DMS153 treated with DMSO at 0.1 percent for 48 hours (cell line): ENCODE measurements at regions not wholly inside any gene's neighbourhood (a gene's known extent, or its start where the extent isn't known, plus 50 kb on each side); places are given as distances from the start of the nearest gene placed in this dataset.

Source experiments
- DNase-seq: peaks from one replicate; lab custom pipeline; 2025; ENCODE audit not compliant: unreplicated experiment; lab: John Stamatoyannopoulos, UW

DNA sequence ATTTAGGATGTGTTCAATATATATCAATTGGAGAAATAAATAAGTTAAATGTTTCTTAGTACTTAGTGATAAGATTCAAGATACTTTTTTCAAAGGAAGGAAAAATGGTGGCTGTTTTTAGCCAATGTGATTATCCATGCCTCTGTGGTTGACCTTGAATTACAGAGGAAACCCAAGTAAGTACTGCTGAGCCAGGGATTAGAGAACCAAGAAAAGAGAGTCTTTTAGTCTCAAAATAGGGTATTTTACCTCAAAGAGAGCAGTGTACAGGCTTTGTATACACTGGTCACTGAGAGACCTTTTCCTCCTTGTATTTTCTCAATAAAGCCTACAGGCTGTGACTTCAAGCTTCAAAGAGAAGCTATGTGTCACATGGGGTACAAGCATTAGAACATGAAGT is 1075.3 kb downstream of the ADGRL3 start:
- no peak for DNase-seq

DNA sequence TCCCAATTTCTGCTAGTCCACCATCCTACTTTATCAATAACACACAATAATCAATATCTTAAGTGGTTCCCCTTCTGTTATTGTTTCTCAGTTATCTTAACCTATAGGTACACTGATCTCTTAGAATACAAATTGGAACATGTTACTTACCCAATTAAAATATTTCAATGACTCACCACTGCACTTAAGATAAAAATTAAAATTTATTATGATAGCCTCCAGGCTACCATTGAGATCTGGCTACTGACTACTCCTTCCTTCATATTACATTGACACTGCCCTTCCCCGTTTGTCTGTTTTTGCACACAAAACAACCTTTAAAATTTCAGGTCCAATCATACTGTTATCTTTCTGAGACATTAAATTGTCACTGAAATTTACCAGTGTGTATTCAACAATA is 1074.7 kb downstream of the ADGRL3 start:
- DNase-seq = no peak

DNA sequence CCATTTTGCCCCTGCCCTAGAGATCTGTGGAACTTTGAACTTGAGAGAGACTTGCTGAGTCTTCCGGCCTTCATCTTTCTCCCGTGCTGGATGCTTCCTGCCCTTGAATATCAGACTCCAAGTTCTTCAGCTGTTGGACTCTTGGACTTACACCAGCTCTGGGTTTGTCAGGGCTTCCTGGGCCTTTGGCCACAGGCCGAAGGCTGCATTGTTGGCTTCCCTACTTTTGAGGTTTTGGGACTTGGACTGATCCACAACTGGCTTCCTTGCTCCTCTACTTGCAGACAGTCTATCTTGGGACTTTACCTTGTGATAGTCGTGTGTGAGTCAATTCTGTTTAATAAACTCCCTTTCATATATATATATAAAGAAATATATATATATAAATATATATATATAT is 1071.0 kb downstream of the ADGRL3 start:
- DNase-seq = no peak

DNA sequence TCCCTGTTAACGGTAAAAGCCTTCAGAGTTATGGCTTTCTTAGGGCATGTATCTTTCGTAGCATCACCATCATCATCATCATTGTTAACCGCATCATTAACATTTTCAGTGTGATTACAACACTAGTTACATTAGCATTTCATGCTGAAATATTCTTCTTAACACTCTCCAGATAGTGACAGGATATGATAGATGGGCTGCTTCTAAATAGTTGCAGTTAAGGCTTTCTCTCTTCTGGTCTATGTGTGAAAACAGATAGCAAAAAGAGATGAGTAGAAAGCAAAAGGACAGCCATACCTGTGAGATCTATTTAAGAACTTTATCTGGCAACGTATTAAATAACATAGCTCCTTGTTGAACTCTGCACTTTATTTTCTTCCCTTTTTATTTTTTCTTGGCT is 1069.8 kb downstream of the ADGRL3 start:
- DNase-seq = no peak

DNA sequence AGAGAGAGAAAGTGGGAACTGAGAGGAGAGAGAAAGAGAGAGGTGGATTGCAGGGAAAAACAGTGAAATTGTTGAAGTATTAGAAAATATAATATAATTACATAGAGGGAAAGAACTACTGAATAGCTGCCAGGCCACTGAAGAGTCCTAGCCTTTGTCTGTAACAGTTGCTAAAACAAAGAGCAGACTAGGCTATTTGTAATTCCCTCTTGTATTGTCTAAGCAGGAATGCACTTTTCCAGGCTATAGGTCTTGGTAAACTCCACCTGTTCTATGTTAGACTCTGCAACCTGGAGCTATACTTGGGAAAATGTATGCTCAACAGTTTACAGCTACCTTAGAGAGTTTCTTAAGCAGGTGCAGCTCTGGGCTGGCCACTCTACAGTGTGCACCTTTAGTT is 1063.3 kb downstream of the ADGRL3 start:
- no peak for DNase-seq

DNA sequence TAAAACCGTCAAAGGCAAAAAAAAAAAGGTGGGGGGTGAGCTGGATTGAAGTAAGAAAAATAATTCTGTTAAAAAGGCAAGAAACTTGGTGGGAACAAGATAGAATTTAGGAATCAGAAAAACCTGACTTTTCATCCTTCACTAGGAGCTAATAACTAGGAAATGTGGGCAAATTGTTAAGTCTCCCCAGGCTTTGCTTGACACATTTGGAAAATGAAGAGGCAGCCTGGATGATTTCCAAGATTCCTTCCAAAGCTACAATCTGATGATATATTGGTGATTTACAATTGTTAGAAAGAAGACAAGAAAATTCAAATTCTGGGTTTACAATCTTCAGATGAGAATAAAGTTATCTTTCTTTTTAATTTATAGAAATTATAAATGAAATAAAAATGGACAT is 1062.5 kb downstream of the ADGRL3 start:
- DNase-seq = no peak

DNA sequence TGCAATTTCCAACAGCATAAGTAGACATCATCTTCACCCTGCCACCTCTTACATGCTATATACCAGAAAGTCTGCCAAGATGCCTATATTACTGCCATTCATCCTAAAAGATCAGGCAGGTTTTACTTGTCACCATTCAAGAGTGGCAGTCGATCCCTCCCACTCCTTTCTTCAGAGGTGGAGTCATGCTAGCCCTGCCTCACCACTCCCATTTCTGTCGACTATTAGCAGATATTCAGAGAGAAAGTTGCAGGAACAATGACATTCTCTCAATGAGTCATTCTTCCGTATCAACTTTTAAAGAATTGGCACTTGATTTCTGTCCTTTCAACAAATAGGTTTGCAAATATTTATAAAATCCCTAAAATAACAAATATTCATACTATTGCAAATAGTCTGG is 1060.1 kb downstream of the ADGRL3 start:
- no peak for DNase-seq

DNA sequence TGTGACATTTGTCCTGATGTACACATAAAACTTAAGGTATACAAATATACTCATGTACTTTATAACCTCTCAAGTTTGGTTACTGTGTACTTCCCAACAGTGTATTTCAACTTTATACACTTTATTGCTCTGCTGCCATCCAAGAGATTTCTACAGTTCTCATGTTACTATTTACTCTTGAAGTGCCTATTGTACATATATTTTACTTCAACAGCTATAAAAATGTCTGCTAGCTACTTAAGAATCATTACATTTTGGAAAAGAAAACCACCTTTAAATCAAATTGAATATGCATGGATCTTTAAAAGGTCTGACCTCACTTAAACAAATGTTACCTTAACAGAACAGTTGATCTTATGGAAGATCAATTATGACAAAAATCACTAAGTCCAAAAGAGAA is 1056.4 kb downstream of the ADGRL3 start:
- no peak for DNase-seq

DNA sequence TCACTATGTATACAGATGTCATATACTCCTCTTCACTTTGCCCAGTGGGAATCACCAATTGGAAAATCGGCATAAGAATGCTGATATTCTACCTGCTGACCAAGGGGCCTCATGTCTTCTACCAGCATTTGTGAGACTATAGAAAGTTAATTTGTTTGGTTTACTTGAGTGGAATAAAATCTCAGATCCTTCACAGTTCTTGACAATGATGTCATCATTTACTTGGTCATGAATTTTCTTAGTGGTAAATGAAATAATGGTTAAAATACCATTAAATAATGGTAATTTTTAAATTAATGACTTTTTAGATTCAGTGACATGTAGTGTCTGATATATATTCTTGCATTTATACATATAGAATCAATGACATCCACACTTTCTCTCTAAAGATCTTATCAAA is 1052.6 kb downstream of the ADGRL3 start:
- DNase-seq = no peak

DNA sequence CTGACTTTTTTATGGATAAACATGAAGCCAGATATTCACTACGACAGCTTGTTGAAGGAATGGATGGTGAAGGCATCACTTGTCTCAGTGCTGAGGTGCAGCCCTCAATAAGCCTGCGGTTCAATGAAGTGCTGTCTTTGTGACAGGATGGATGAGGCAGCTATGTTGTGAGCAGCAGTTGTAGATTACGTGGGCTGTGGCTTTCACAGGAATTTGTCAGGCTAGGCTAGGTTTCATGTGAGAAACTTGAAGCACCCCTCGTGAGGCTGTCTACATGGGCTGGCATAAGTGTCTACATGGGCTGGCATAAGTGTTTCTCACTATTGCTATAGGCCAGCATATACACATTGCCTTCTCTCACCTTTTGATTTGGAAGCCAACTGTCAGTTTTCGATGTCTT is 1050.0 kb downstream of the ADGRL3 start:
- no peak for DNase-seq

DNA sequence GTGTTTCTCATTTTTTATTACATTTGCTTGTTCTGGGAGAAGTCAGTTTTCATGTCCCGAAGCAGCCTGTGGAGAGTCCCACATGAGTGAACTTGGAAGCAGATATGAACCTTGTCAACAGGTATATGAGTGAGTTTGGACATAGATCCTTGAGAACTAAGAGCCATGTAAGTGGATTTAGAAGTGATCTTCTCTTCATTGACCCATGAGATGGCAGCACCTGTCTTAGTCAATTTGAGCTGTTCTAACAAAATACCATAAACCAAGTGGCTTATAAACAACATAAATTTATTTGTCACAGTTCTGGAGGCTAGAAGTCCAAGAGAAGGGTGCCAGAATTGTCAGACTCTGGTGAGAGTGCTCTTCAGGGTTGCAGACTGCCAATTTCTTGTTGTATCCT is 1043.8 kb downstream of the ADGRL3 start:
- DNase-seq = no peak

DNA sequence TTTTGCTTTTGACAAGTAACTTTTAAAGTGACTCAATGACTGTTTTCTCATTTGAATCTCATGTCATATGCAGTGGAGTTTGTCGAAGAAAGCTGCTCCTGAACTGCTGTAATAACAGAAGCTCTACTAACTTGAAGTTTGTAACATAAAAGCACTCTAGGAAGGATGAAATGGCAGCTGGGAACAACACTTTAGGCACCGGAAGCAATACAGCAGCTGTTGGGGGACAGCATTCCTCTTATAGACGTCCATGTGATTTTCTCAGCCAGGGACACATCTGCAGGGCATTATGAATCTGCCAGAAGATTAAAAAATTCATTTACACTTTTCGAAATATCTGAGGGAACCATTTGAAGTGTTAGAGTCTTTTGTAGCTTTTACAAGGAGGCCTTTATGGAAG is 1035.8 kb downstream of the ADGRL3 start:
- no peak for DNase-seq

DNA sequence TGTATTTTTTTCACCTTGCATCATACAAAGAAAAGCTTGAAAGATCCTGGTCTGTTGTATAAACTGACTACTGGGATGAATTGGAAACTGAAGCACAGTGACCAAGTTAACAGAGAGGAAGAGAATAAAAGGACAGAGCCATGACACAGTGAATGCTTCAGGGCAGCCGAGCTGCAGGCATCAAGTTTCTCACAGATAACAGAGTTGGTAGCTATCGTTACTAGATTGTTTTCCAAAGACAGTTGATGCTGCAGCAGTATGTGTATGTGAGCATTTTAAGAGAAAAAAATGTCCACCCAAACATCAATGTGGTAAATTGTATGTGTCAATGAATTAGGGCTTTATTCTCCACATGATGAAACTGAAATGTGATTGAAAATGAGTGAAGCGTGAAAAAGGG is 1032.7 kb downstream of the ADGRL3 start:
- no peak for DNase-seq

DNA sequence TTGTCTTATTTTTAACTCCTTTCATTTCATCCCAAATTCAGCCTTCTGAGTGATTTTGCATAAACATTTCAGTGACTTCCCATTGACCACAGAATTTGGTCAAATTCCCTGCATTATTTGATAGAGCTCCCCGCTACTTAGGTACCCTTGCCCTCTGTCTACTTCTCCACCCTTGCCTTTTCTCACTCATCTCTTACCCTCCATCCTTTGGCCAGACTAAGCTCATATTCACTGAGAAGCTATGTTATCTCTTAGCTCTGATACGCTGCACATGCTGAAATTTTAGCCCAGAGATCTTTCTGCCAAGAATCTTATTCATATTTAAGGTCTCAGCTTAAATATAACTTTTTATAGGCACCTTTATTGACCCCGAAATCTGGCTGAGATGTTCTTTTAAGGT is 1031.9 kb downstream of the ADGRL3 start:
- no peak for DNase-seq

DNA sequence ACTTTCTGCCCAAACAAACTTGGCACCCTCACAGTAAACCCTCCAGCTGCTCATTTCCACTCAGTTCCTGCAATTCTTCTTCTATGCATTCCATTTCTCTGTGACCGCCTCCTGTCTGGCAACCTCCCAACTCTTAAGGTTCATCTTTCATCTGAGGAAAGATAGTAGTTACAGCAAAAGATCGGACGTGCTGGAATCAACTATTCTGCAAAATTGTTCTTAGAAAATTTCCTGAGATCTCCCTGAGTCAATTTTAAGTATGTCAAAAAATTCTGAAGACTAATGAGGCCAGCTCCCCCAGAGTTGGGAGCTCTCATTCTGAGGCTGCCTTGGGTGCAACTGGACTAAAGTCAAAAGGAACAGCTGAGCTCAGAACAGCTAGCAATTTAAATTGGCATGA is 1026.0 kb downstream of the ADGRL3 start:
- no peak for DNase-seq

DNA sequence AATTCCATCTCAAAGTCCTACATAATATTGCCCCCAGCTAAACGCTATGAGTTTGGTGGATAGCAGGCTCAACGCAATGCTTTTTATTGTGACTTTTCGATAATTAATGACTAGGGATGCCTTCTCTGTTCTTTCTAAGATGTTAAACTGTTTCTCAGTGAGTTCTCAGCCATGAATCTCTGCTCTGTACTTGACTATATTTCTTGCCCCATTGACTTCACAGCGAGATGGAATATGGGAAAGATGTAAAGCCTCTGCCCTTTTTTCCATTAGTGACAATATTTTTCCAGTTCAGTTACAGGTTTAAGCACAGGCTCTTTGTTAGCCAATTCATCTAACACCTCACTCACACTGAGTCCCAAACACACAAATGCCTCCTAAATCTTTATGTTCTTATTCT is 1022.0 kb downstream of the ADGRL3 start:
- DNase-seq = no peak

DNA sequence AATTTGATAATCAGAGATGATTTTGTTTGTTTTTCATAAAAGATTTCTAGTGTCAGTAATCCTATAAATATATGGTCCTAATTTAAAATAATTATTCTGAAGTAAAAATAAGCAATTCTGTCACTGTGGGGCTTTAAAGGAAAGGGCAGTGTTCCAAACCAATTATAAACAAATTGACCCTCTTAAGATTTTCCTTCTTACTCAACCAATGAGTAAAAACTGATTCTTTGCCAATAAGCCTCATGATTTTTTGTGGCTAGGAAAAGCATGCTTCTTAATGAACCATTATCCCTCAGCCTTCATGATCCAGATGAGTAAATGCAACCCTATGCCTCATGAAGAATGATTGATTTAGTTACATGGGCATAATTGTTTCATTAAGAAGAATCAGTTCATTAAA is 1010.4 kb downstream of the ADGRL3 start:
- DNase-seq = no peak

DNA sequence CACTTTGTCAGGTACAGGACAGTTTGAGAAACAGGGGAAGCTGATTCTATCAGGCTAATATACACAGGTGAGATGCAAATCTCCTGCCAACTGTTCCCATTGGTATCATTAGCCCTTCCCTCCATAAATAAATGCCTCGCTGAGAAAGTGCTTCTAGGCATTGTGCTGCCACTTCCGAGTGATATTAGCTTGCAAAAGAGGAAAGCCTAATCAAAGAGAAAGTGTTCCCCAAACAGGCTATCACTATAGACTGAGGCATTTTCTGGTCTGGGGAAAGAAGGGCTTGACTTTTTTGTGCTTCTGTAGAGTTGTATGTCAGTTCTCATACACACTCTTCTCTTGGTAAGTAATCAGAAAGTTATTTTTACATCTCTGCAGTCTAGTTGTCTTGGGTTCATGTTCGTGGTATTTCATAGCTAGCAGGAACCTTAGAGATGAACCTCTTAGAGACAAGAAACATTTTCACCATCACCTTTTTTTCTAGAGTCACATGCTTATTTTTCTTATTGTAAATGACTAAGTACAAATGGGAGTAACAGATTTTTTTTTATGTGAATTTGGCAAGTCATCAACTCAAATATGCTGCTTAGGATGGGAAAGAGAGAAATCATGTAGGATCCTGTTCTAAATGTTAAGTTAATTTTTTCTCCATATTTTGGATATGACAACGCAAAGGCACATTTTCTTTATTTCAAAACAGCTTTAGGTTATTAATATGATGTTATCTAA is 1009.8 kb downstream of the ADGRL3 start:
- DNase-seq = no peak

DNA sequence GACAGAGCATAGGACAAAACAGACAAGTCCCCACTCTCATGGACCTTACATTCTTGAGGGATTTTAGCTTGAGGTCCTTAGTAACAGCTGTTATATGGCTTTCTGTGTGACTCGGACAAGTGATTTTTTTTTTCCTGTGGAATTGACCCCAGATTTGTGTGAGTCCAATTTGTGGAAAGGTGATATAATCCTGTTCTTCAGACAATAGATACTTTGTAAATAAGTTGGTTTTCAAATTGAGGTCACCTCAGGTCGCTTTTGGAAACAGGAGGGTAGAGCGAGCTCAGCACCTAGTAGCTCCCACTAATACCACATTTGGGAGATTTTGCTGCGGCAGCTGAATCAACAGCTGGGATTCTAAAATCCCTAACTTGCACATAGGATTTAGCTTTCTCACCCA is 1008.8 kb downstream of the ADGRL3 start:
- no peak for DNase-seq

DNA sequence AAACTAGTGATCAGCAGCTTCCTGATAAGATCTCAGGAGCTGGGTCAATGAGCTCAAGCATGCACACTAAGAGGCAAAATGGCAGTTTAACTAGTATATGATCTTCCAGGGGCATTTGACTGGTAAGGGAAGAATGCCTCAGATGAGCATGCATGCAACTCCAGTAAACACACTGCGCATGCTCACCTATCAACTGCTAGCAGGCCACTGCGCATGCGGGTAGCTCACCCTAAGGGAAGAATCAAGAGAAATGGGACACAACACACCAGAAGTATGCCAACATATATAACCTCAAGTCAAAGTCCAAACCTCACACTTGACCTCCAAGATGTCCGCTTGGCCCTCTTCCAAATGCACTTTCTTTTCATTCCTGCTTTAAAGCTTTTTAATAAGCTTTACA is 1004.0 kb downstream of the ADGRL3 start:
- no peak for DNase-seq

DNA sequence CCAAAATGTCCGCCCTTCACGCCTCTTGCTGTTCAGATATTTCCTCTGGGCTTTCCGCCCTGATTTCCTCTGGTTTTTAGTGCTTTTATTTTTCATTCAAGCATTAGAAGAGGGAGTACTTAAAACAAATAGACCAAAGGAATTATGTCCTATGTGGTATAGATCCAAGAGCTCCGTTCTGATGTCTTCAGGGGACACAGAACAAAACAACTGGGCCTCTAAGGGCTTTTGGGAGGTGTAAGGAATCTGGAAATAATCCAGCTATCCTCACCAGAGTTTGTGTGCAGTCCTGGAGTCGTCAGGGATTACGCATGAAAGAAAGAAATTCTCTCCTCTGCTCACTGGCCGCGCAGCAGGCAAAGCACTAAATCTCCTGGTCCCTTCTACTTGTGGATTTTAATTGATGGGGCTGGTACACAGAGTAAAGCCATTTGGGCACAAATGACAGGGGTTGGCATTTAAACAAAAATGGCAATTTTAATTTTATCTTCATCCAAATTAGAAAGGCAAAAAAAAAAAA is 999.2 kb downstream of the ADGRL3 start:
- no peak for DNase-seq

DNA sequence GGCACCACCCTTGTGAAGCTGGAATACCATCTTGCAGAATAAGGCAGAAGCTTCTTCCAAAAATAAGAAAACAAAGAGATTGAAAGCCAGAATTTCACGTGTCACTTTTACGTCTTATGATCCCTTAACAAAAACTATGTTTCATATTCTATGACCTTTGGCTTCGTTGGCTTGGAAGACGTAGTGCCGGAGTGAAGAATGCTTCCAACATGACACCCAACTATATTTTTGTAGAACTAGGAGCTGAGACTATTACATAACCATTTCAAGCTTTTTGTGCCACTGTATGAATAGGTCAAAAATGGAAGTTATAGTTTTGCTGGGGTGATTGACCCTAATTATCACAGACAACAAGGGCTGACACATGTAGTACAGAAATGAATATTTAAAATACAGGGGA is 996.2 kb downstream of the ADGRL3 start:
- DNase-seq = no peak

DNA sequence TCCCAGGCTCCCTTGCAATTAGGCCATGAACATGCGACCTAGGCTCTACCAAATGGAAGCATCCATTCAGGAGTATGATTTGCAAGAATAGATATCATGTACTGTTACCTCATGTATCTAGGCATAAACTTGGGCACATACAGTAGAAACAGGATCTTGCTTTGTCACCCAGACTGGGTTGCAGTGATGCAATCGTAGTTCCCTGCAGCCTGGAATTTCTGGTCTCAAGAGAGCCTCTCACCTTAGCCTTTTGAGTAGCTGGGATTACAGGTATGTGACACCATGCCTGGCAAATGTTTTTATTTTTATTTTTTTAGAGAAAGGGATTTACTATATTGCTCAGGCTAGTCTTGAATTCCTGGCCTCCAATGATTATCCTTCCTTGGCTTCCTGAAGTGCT is 994.2 kb downstream of the ADGRL3 start:
- no peak for DNase-seq
